H1 (cell line): ENCODE measurements at regions not wholly inside any gene's neighbourhood (a gene's known extent, or its start where the extent isn't known, plus 50 kb on each side); places are given as distances from the start of the nearest gene placed in this dataset.

Source experiments
- CTCF ChIA-PET: fragments of 300-600 bp; sonication (Branson Sonifier 250); formaldehyde crosslinking; loops from one replicate; lab custom pipeline; 2021; ENCODE audit not compliant: partially characterized antibody; lab: Charles Lee
- POLR2A ChIA-PET: fragments of 300-600 bp; sonication (Branson Sonifier 250); formaldehyde crosslinking; loops from one replicate; lab custom pipeline; 2021; ENCODE audit warnings: inconsistent platforms; ENCODE audit not compliant: partially characterized antibody; lab: Charles Lee
- DNase-seq, 2 experiments: peaks; one replicate each; pipeline versions ENCODE4 v3.0.0 to v3.0.0-alpha.2; 2010 to 2022; ENCODE audit warnings: low spot score in 2 of 2, low read depth in 1 of 2, mixed read lengths in 1 of 2
- FAIRE-seq: peaks from 2 replicates; lab custom pipeline; 2011; peaks lifted over from hg19 to GRCh38; lab: Jason Lieb, UNC
- H2AFZ ChIP-seq: 2 replicates; pipeline ENCODE4 v1.8.1; 2012; ENCODE audit warnings: low read length, inconsistent platforms
- H2AK5ac ChIP-seq: 2 replicates; pipeline ENCODE4 v1.6.1; 2013; ENCODE audit warnings: low read depth, low read length
- H2BK120ac ChIP-seq: replicated peaks from 2 replicates; pipeline ENCODE3; 2013; ENCODE audit warnings: low read depth, low read length, inconsistent platforms
- H2BK12ac ChIP-seq: 2 replicates; pipeline ENCODE4 v1.6.1; 2013; ENCODE audit warnings: low read depth, low read length
- H2BK15ac ChIP-seq: 2 replicates; pipeline ENCODE4 v1.6.1; 2013; ENCODE audit warnings: low read length
- H2BK20ac ChIP-seq: 2 replicates; pipeline ENCODE4 v1.6.1; 2013; ENCODE audit warnings: low read length
- H2BK5ac ChIP-seq: 2 replicates; pipeline ENCODE4 v1.6.1; 2013; ENCODE audit warnings: low read depth, low read length
- H3K14ac ChIP-seq: 2 replicates; pipeline ENCODE4 v1.6.1; 2013; ENCODE audit warnings: inconsistent platforms; ENCODE audit not compliant: insufficient read length
- H3K18ac ChIP-seq: 2 replicates; pipeline ENCODE4 v1.6.1; 2013; ENCODE audit warnings: low read length; ENCODE audit errors: extremely low read depth
- H3K23ac ChIP-seq: 2 replicates; pipeline ENCODE4 v1.6.1; 2013; ENCODE audit warnings: inconsistent platforms; ENCODE audit not compliant: insufficient read length
- H3K23me2 ChIP-seq: 2 replicates; pipeline ENCODE4 v1.6.1; 2013; ENCODE audit warnings: low read depth, low read length
- H3K27ac ChIP-seq: 2 replicates; pipeline ENCODE4 v1.6.1; 2011; ENCODE audit warnings: low read depth, low read length, inconsistent platforms
- H3K27me3 ChIP-seq, 4 experiments: replicated peaks in 1 of 4; 1 replicate in 1 of 4; 2 replicates in 3 of 4; pipeline versions ENCODE4 v1.6.1 to v1.8.1; 2011 to 2013; ENCODE audit warnings: low read length in 3 of 4, mild to moderate bottlenecking in 3 of 4, inconsistent platforms in 2 of 4, mixed read lengths in 2 of 4, moderate library complexity in 1 of 4; ENCODE audit not compliant: control insufficient read depth in 3 of 4, insufficient read depth in 3 of 4; ENCODE audit errors: extremely low read depth in 1 of 4
- H3K36me3 ChIP-seq, 4 experiments: 2 replicates each; pipeline versions ENCODE4 v1.6.1 to v1.8.1; 2011 to 2013; ENCODE audit warnings: mild to moderate bottlenecking in 4 of 4, low read length in 3 of 4, moderate library complexity in 2 of 4, control low read depth in 1 of 4, inconsistent platforms in 1 of 4; ENCODE audit not compliant: insufficient read depth in 4 of 4, control insufficient read depth in 2 of 4
- H3K4ac ChIP-seq: replicated peaks from 2 replicates; pipeline ENCODE3; 2013; ENCODE audit warnings: low read length, low read depth, mixed read lengths, inconsistent platforms; ENCODE audit not compliant: insufficient read length
- H3K4me1 ChIP-seq, 4 experiments: replicated peaks in 1 of 4; 1 replicate in 1 of 4; 2 replicates in 3 of 4; pipeline versions ENCODE4 v1.6.1 to v1.8.1; 2011 to 2013; ENCODE audit warnings: low read length in 3 of 4, inconsistent platforms in 2 of 4, mixed read lengths in 1 of 4; ENCODE audit not compliant: insufficient read depth in 4 of 4, control insufficient read depth in 3 of 4
- H3K4me2 ChIP-seq, 2 experiments: 2 replicates each; pipeline versions ENCODE4 v1.6.1 to v1.8.1; 2011 to 2013; ENCODE audit warnings: low read depth in 2 of 2, low read length in 2 of 2, control low read depth in 1 of 2, inconsistent platforms in 1 of 2, mild to moderate bottlenecking in 1 of 2; ENCODE audit not compliant: insufficient read depth in 1 of 2
- H3K4me3 ChIP-seq, 4 experiments: fragments of 200-600, 300-600 bp in 1 of 4; sonication (generic), shearing (Covaris generic), sonication (Bioruptor Twin) in 1 of 4; 2 replicates each; pipeline versions ENCODE4 v1.5.1 to v1.8.1; 2011 to 2016; ENCODE audit warnings: low read length in 4 of 4, low read depth in 3 of 4, control low read depth in 2 of 4, inconsistent platforms in 2 of 4, mild to moderate bottlenecking in 2 of 4, mixed read lengths in 1 of 4, moderate library complexity in 1 of 4; ENCODE audit not compliant: insufficient read depth in 2 of 4; ENCODE audit errors: extremely low read depth in 1 of 4
- H3K56ac ChIP-seq: replicated peaks from 2 replicates; pipeline ENCODE3; 2013; ENCODE audit warnings: low read depth, mild to moderate bottlenecking, mixed read lengths, low read length, inconsistent platforms; ENCODE audit not compliant: insufficient read length
- H3K79me1 ChIP-seq: 2 replicates; pipeline ENCODE4 v1.6.1; 2013; ENCODE audit warnings: low read depth, low read length, control low read depth
- H3K79me2 ChIP-seq, 2 experiments: 2 replicates each; pipeline versions ENCODE4 v1.6.1 to v1.8.1; 2012 to 2013; ENCODE audit warnings: low read length in 2 of 2, mild to moderate bottlenecking in 2 of 2, inconsistent platforms in 1 of 2; ENCODE audit not compliant: insufficient read depth in 2 of 2, control insufficient read depth in 1 of 2
- H3K9ac ChIP-seq, 4 experiments: replicated peaks in 1 of 4; 1 replicate in 1 of 4; 2 replicates in 3 of 4; pipeline versions ENCODE4 v1.6.1 to v1.8.1; 2011 to 2013; ENCODE audit warnings: low read depth in 3 of 4, low read length in 3 of 4, control low read depth in 2 of 4, mild to moderate bottlenecking in 2 of 4, moderate library complexity in 2 of 4, inconsistent platforms in 1 of 4; ENCODE audit errors: extremely low read depth in 1 of 4
- H3K9me3 ChIP-seq, 2 experiments: 2 replicates each; pipeline versions ENCODE4 v1.6.1 to v1.8.1; 2012 to 2013; ENCODE audit warnings: mild to moderate bottlenecking in 2 of 2, moderate library complexity in 2 of 2, control low read depth in 1 of 2, inconsistent platforms in 1 of 2, low read depth in 1 of 2, low read length in 1 of 2, mixed read lengths in 1 of 2; ENCODE audit not compliant: insufficient read depth in 2 of 2
- H4K20me1 ChIP-seq, 2 experiments: replicated peaks in 1 of 2; 2 replicates each; pipeline versions ENCODE3 to v1.8.1; 2011 to 2013; ENCODE audit warnings: inconsistent platforms in 2 of 2, low read length in 2 of 2, mild to moderate bottlenecking in 1 of 2; ENCODE audit not compliant: insufficient read depth in 2 of 2, control insufficient read depth in 1 of 2
- H4K5ac ChIP-seq: 2 replicates; pipeline ENCODE4 v1.6.1; 2013; ENCODE audit warnings: low read length, low read depth, mixed read lengths, inconsistent platforms; ENCODE audit not compliant: insufficient read length
- H4K8ac ChIP-seq: 2 replicates; pipeline ENCODE4 v1.8.0; 2013; ENCODE audit warnings: mild to moderate bottlenecking, moderate library complexity, low read length, inconsistent platforms; ENCODE audit not compliant: insufficient read depth; ENCODE audit errors: extremely low read depth
- H4K91ac ChIP-seq: replicated peaks from 2 replicates; pipeline ENCODE3; 2013; ENCODE audit warnings: low read length, mixed read lengths, inconsistent platforms; ENCODE audit not compliant: insufficient read length
- BACH1 ChIP-seq: IDR thresholded peaks from 2 replicates; pipeline ENCODE4 v1.6.1; 2012; ENCODE audit warnings: low read length, improper control_type of control experiment
- CBX5 ChIP-seq: fragments of 300-800, 300-1000 bp; sonication (generic); IDR thresholded peaks from 2 replicates; pipeline ENCODE4 v1.7.1; 2016; ENCODE audit warnings: antibody characterized with exemption, low read length, low read depth
- CREB1 ChIP-seq: IDR thresholded peaks from 2 replicates; pipeline ENCODE4 v1.6.1; 2012; ENCODE audit warnings: inconsistent platforms
- CTBP2 ChIP-seq: IDR thresholded peaks from 2 replicates; pipeline ENCODE4 v1.7.0; 2011; ENCODE audit warnings: borderline replicate concordance, mild to moderate bottlenecking, moderate library complexity, mixed read lengths, low read length; ENCODE audit not compliant: insufficient read depth, insufficient read length
- GTF2F1 ChIP-seq: IDR thresholded peaks from 2 replicates; pipeline ENCODE4 v1.6.1; 2012; ENCODE audit warnings: low read depth, low read length, improper control_type of control experiment, borderline replicate concordance
- HDAC2 ChIP-seq, 2 experiments: fragments of 300-600 bp in 1 of 2; sonication (generic) in 1 of 2; IDR thresholded peaks; 2 replicates each; pipeline ENCODE4 v1.6.1; 2011 to 2012; ENCODE audit warnings: low read depth in 2 of 2, low read length in 2 of 2, mild to moderate bottlenecking in 2 of 2, moderate library complexity in 2 of 2, borderline replicate concordance in 1 of 2, inconsistent platforms in 1 of 2
- KDM5A ChIP-seq: fragments of 200-600 bp; IDR thresholded peaks from 2 replicates; pipeline ENCODE4 v1.7.1; 2012; ENCODE audit warnings: mild to moderate bottlenecking, low read length, inconsistent platforms, mixed read lengths
- PHF8 ChIP-seq: fragments of 200-600 bp; sonication (generic); conservative IDR thresholded peaks from 2 replicates; pipeline ENCODE4 v1.7.1; 2012; ENCODE audit warnings: low read depth, mild to moderate bottlenecking, inconsistent platforms, low read length, moderate library complexity
- RXRA ChIP-seq: IDR thresholded peaks from 2 replicates; pipeline ENCODE4 v1.6.1; 2011; ENCODE audit warnings: low read depth, mild to moderate bottlenecking, low read length, moderate library complexity; ENCODE audit not compliant: insufficient read depth
- TAF1 ChIP-seq: IDR thresholded peaks from 2 replicates; pipeline ENCODE4 v1.6.1; 2011; ENCODE audit warnings: mild to moderate bottlenecking, low read depth, low read length
- TAF7 ChIP-seq: optimal IDR thresholded peaks from 2 replicates; pipeline ENCODE3; 2011; ENCODE audit warnings: low read depth, mild to moderate bottlenecking, inconsistent platforms, low read length, moderate library complexity, borderline replicate concordance
- WGBS, 2 experiments: shearing (Covaris generic) in 1 of 2; methylation state at CpG; one replicate each; pipeline versions ENCODE4 v1.1.6 to v1.1.7; 2013 to 2015; ENCODE audit warnings: low lambda C conversion rate in 2 of 2, mixed read lengths in 2 of 2, inconsistent platforms in 1 of 2, low coverage in 1 of 2, missing lambda C conversion rate in 1 of 2; ENCODE audit not compliant: insufficient replicate concordance in 2 of 2, insufficient coverage in 1 of 2, insufficient read length in 1 of 2; ENCODE audit errors: extremely low coverage in 1 of 2, missing lambda C conversion rate in 1 of 2; 5-methylcytosine and 5-hydroxymethylcytosine counted together
- TF ChIP-seq, protein P1 (sequence below): IDR thresholded peaks from 2 replicates; pipeline ENCODE4 v1.6.1; 2012; ENCODE audit warnings: low read length, inconsistent platforms

- no peak overlapping the region for H3K4ac ChIP-seq
- no peaks in the 10 kb centered on the region for H3K36me3 ChIP-seq
- POLR2A ChIA-PET: no interaction called here
- no peaks in the 10 kb centered on the region for H3K9me3 ChIP-seq
- no peak overlapping the region for H3K56ac ChIP-seq
- H4K20me1 ChIP-seq: no peaks in the 10 kb centered on the region
- H4K8ac ChIP-seq: no peak overlapping the region
- no peak overlapping the region for H3K14ac ChIP-seq
- H3K79me1 ChIP-seq: no peaks in the 10 kb centered on the region
- H3K9ac ChIP-seq: no peak overlapping the region
- no peak overlapping the region for H3K4me3 ChIP-seq
- H3K27me3 ChIP-seq: no peaks in the 10 kb centered on the region
- H4K91ac ChIP-seq: no peak overlapping the region
- no peak overlapping the region for H2BK12ac ChIP-seq
- H2BK20ac ChIP-seq: no peak overlapping the region
- H2AK5ac ChIP-seq: no peak overlapping the region
- WGBS, 2 experiments: 92% methylated on average over 16 of the region's 16 CpGs; no CpG with 5 or more reads in 1 of the 2 experiments
- H3K23ac ChIP-seq: no peak overlapping the region
- H3K23me2 ChIP-seq: no peaks in the 10 kb centered on the region
- CTCF ChIA-PET: interaction anchor here (1.2 to 1.8 kb wide), 2 partner anchors 289 to 642 kb away, joined by 3 to 4 read pairs; no protein-coding TSS in a partner anchor
- H3K4me2 ChIP-seq: no peak overlapping the region
- H2BK5ac ChIP-seq: no peak overlapping the region
- H3K4me1 ChIP-seq: no peaks in the 10 kb centered on the region; a peak in 1 of 7 replicates
- H4K5ac ChIP-seq: no peak overlapping the region
- H2BK15ac ChIP-seq: no peak overlapping the region
- DNase-seq: peak in 1 of 2 experiments; percentile 35
- no peak overlapping the region for H3K27ac ChIP-seq
- H3K18ac ChIP-seq: no peak overlapping the region
- no peak for FAIRE-seq
- H2BK120ac ChIP-seq: no peak overlapping the region
- H2AFZ ChIP-seq: no peak overlapping the region
- H3K79me2 ChIP-seq: no peaks in the 10 kb centered on the region
- TF ChIP-seq HDAC2 (IDR thresholded peaks at IDR 0.05; ENCODE audit: borderline replicate concordance in 1 of 2, low read depth in 2 of 2, low read length in 2 of 2): no peak
- TF ChIP-seq PHF8: no peak
- no peak for TF ChIP-seq RXRA
- TF ChIP-seq TAF1: no peak
- no peak for TF ChIP-seq TAF7
- TF ChIP-seq CTBP2: no peak
- TF ChIP-seq BACH1: no peak
- no peak for TF ChIP-seq CREB1
- TF ChIP-seq, protein P1, sequence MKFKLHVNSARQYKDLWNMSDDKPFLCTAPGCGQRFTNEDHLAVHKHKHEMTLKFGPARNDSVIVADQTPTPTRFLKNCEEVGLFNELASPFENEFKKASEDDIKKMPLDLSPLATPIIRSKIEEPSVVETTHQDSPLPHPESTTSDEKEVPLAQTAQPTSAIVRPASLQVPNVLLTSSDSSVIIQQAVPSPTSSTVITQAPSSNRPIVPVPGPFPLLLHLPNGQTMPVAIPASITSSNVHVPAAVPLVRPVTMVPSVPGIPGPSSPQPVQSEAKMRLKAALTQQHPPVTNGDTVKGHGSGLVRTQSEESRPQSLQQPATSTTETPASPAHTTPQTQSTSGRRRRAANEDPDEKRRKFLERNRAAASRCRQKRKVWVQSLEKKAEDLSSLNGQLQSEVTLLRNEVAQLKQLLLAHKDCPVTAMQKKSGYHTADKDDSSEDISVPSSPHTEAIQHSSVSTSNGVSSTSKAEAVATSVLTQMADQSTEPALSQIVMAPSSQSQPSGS: no peak
- no peak for TF ChIP-seq KDM5A
- TF ChIP-seq CBX5: no peak
- TF ChIP-seq GTF2F1: no peak
Measured at GRCh38 chr22:49016909-49017481, 810.7 kb downstream of the BRD1 start.
